ENCODE measurements at regions not wholly inside any gene's neighbourhood (a gene's known extent, or its start where the extent isn't known, plus 50 kb on each side); places are given as distances from the start of the nearest gene placed in this dataset.
A peak's percentile ranks its signal among the peaks of the same experiment; 100 is the strongest.

DNA sequence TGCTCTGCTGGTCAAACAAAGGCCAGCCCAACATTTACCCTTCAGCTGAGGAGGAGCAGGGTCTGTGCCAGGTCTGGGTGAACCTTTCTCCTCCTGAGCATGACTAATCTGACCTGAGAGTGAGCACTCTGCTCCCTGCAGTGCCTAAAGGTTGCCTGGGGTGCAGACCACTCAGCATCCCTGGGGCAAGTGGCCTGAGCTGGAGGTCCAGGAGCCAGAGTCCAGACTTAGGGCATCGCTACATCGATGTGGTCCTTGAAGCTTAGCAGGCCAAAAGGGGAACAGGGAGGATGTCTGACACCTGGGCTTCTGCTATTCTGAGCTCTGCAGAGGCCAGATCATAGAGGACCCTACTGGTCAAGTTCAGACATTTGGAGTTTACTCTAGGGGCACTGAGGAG, 119.1 kb downstream of the FAM43A start:
- no peak for DNase-seq (ENCODE audit: low read depth, low spot score)

GRCh38 chr3:194805546-194805945, 119.9 kb downstream of the FAM43A start:
- no peak for DNase-seq (ENCODE audit: low read depth, low spot score)

DNA sequence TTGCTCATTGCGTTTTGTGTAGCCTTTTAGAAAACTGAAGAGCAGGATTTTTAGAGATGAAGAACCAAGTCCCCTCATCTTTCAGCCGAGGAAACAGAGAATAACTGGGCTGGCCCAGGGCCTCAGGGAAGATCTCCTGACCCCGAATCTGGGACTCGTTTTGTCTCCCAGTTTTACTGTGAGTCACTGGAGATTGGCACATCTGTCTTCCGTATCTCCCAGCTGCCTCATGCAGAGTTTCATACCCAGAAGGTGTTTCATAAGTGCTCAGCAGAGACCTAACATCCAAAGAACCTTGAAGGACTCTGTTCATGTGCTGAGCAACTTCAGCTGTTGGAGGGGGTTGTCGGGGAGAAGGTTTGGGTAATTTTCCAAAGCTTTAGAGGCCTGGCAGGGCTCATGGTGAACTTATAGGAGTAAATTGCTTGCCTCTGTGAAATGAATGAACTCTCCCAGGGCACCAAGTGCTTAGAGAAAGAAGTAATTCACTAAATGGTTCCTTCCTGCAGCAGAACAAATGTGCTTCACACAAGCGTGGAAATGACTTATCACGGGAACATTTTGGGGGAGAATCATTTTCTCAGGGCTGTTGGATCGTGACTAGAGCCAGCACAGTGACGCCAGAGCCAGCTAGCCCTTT, 121.4 kb downstream of the FAM43A start:
- no peak for DNase-seq (ENCODE audit: low read depth, low spot score)

- no peak for DNase-seq (ENCODE audit: low read depth, low spot score)
Measured at GRCh38 chr3:194808640-194809097, 123.0 kb downstream of the FAM43A start.

- no peak for DNase-seq (ENCODE audit: low read depth, low spot score)
Measured at GRCh38 chr3:194809382-194809781, 123.7 kb downstream of the FAM43A start.

GRCh38 chr3:194810076-194810475, 124.4 kb downstream of the FAM43A start:
- no peak for DNase-seq (ENCODE audit: low read depth, low spot score)

- DNase-seq (ENCODE audit: low read depth, low spot score) = no peak
Measured at GRCh38 chr3:194811118-194811517, 125.4 kb downstream of the FAM43A start.

GRCh38 chr3:194812176-194812575, 126.5 kb downstream of the FAM43A start:
- no peak for DNase-seq (ENCODE audit: low read depth, low spot score)

DNA sequence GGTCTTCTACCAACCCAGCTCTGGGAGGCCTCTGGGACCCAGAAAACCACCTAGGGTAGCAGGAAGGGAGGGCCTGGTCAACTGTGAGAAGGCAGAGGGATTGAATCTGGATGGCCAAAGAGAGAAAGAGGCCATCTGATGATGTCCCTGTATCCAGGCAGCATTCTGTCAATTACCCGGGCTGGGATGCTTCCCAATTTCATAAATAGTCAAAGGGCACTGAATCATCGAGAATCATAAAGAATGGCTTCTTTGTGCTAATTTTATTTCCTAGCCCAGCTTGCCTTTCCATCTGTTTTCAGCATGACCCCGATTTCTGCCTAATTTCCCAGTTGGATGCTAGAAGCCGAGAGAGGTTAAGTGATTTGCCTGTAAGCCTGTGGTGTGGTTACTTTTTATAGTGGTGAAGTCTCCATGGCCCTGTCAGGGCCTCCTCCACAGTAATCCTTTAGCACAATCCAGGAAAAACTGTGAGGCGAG, 129.2 kb downstream of the FAM43A start:
- no peak for DNase-seq (ENCODE audit: low read depth, low spot score)

GRCh38 chr3:194816748-194817591, 131.3 kb downstream of the FAM43A start:
- no peak for DNase-seq (ENCODE audit: low read depth, low spot score)

DNA sequence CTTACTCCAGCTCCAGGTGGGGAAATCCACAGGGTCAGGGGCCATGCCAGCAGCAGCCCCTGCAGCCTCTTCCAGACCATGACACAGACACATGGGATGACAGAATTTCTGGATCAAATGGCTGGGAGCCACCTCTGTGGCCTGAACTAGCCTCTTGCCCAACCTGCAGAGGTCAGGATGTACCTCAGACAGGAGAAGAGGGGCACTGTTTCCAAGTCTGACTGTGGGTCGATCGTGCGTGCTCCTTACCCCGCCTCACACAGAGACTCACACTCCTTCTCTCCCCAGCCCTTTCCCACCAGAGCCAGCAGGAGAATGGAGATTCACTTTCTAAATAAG, 131.9 kb downstream of the FAM43A start:
- DNase-seq (ENCODE audit: low read depth, low spot score) = no peak

GRCh38 chr3:194817936-194818335, 132.3 kb downstream of the FAM43A start:
- DNase-seq (ENCODE audit: low read depth, low spot score) = no peak

GRCh38 chr3:194824100-194824499, 138.4 kb downstream of the FAM43A start:
- DNase-seq (ENCODE audit: low read depth, low spot score) = no peak

- no peak for DNase-seq (ENCODE audit: low read depth, low spot score)
Measured at GRCh38 chr3:194824701-194825111, 139.0 kb downstream of the FAM43A start.

GRCh38 chr3:194826594-194826993, 140.9 kb downstream of the FAM43A start:
- DNase-seq (ENCODE audit: low read depth, low spot score) = no peak

GRCh38 chr3:194827486-194827885, 141.8 kb downstream of the FAM43A start:
- DNase-seq (ENCODE audit: low read depth, low spot score) = no peak

DNA sequence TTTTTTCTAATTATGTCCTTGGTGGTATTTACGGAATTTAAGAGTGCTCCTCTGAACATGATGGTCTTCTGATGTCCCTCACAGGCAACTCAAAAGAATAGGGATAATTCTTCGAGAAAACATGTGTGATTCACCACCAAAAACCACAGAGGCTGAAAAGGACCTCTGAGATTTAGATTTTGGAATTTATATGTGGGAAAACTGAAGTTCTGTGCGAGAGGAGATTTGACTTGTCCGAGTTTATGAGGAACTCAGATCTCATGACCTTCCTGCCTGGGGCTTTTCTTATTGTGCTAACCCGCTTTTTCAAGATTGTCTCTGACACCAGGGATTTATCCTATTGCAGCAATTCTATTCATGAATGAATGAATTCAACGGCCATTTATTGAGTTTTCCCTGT, 142.4 kb downstream of the FAM43A start:
- no peak for DNase-seq (ENCODE audit: low read depth, low spot score)

- no peak for DNase-seq (ENCODE audit: low read depth, low spot score)
Measured at GRCh38 chr3:194828926-194829325, 143.2 kb downstream of the FAM43A start.

DNA sequence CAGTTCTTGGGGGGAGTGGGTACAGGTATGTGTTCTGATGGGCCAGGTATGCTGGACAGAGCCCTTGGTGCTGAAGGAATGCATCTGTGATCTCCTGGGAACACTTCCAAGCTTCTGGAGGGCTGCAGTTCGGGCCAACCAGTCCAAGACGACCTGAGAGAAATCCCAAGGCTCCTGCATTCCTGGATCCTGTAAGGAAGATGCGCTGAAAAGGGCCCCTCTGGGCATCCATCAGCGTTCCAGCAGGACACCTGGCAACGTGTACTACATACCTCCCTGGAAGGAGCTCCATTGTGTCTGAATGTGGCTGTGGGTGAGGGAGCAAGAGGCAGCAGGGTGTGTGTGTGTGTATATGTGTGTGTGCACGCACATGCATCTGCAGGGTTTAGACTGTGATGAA, 144.7 kb downstream of the FAM43A start:
- DNase-seq (ENCODE audit: low read depth, low spot score) = peak; percentile 81

- no peak for DNase-seq (ENCODE audit: low read depth, low spot score)
Measured at GRCh38 chr3:194830978-194831377, 145.3 kb downstream of the FAM43A start.

GRCh38 chr3:194832346-194833104, 146.8 kb downstream of the FAM43A start:
- DNase-seq (ENCODE audit: low read depth, low spot score) = no peak
